Lower lobe of right lung (tissue), 2 donors: ENCODE measurements at regions not wholly inside any gene's neighbourhood (a gene's known extent, or its start where the extent isn't known, plus 50 kb on each side); places are given as distances from the start of the nearest gene placed in this dataset.

Experiments
- ATAC-seq, 2 donors: fragments of 200-7000 bp; cut with Tn5 transposase; one replicate each; pipeline ENCODE4 v1.9.1; 2020 to 2022; ENCODE audit warnings: mild to moderate bottlenecking in 2 of 2, moderate library complexity in 2 of 2
- DNase-seq: peaks from one replicate; pipeline ENCODE4 v3.0.0-alpha.2; 2020
- H3K27ac ChIP-seq: fragments of 200-600 bp; one replicate; pipeline ENCODE4 v1.8.0; 2022
- H3K27me3 ChIP-seq: fragments of 200-600 bp; one replicate; pipeline ENCODE4 v1.8.0; 2022; ENCODE audit warnings: low read depth
- H3K36me3 ChIP-seq: fragments of 200-600 bp; one replicate; pipeline ENCODE4 v1.8.0; 2022; ENCODE audit warnings: mild to moderate bottlenecking
- H3K4me1 ChIP-seq: fragments of 200-600 bp; one replicate; pipeline ENCODE4 v1.8.0; 2022
- H3K4me3 ChIP-seq: fragments of 200-600 bp; one replicate; pipeline ENCODE4 v1.8.0; 2022; ENCODE audit warnings: mild to moderate bottlenecking
- H3K9me3 ChIP-seq: fragments of 200-600 bp; one replicate; pipeline ENCODE4 v1.8.0; 2022
- CTCF ChIP-seq: fragments of 200-600 bp; IDR thresholded peaks from one replicate; pipeline ENCODE4 v1.8.0; 2022; ENCODE audit warnings: antibody characterized with exemption, mild to moderate bottlenecking
- intact Hi-C: fragments of 100-400 bp; cut with DNase I; formaldehyde crosslinking; loops from one replicate; pipeline ENCODE4 v1.11.0; 2022
- donor health status: DM: no; HTN: yes; CAD: no; lungs with severe emphysema.

- DNase-seq (no peak), ATAC-seq (no peak)
- H3K36me3 ChIP-seq: no peaks in the 10 kb centered on the region
- H3K4me1 ChIP-seq: no peaks in the 10 kb centered on the region
- intact Hi-C loops: no loop called here
- no peaks in the 10 kb centered on the region for H3K27me3 ChIP-seq
- no peak overlapping the region for H3K27ac ChIP-seq
- H3K4me3 ChIP-seq: no peak overlapping the region
- no peak for TF ChIP-seq CTCF
- H3K9me3 ChIP-seq: no peaks in the 10 kb centered on the region
Measured at GRCh38 chr10:43949351-43949750, 300.7 kb upstream of the ZNF32 start.

DNA sequence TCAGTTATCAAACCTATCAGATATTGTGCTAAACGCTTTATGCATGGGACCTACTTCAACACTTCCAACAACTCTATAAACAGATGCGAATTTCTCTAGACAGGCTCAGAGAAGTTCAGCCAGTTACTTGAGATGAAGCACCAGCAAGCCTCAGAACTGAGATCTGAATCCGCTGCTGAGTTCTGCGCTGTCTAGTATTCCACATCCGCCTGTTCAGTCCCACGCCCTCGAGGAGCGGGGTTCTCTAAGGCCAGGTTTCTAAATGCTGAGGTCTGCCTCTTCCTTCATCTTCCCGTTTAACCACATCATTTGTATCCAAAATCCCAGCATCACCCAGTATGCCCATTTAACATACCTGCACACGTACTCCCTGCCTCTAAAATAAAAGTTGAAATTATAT lies 297.8 kb upstream of the ZNF32 start:
- ATAC-seq (no peak), DNase-seq (no peak)
- Histone ChIP-seq H3K27me3 (no peaks in the 10 kb centered on the region), H3K4me3 (no peak overlapping the region), H3K4me1 (no peaks in the 10 kb centered on the region), H3K36me3 (no peaks in the 10 kb centered on the region), H3K9me3 (no peaks in the 10 kb centered on the region), H3K27ac (no peak overlapping the region)
- no peak for TF ChIP-seq CTCF
- intact Hi-C loops: no loop called here

DNA sequence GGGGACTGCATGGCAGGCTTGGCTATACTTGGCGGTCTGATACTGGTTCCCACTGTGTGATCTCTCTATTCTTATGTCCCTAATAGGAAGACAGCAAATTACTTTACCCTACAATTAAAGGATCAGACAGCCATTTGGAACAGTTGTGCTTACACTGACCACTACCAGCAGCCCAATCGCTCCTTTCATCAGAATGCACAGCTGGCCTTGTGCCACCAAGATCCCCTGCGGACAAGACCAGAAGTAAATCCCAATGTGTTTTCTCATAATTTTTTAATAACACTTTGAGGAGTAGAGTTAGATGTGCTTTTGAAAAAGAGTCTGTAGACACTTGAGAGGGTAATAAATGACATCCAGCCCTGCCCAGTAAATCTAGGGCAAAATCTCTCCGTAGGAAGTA lies 297.2 kb upstream of the ZNF32 start:
- no peak for TF ChIP-seq CTCF
- Histone ChIP-seq H3K4me1 (no peaks in the 10 kb centered on the region), H3K4me3 (no peak overlapping the region), H3K27ac (no peak overlapping the region), H3K9me3 (no peaks in the 10 kb centered on the region), H3K36me3 (no peaks in the 10 kb centered on the region), H3K27me3 (no peaks in the 10 kb centered on the region)
- DNase-seq: no peak
- intact Hi-C loops: no loop called here
- ATAC-seq: no peak

DNA sequence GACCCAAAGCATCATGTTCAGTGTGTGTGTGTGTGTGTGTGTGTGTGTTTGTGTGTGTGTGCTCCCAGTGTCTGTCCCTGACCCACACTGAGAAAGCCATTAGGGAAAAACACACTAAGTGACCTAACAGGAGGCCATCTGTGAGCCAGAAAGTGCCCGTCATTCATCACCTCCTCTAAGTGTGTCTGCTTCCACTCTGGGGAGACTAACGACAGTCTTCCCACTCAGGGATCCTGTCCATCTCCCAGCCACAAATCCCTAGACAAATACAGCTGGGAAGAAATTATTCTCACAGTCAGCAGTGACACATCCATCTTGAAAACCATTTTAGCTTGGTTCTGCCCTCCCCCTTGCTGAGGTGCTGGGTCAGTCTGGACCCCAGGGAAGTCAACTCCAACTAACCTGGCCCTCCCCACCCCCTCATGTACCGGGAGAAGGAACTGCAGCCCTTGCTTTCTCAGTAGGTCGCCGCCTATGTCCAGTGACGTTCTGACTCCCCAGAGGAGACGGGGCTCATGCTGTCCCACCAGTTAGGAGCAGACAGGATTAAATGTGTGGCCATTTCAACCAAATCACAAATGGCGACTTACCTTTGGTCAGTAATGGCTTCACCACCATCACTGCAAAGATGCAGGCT lies 296.5 kb upstream of the ZNF32 start:
- ATAC-seq (no peak), DNase-seq (no peak)
- TF ChIP-seq CTCF: no peak
- Histone ChIP-seq H3K27me3 (no peaks in the 10 kb centered on the region), H3K27ac (no peak overlapping the region), H3K9me3 (no peaks in the 10 kb centered on the region), H3K4me3 (no peak overlapping the region), H3K36me3 (no peaks in the 10 kb centered on the region), H3K4me1 (peaks cover 4% of the 10 kb centered on the region)
- intact Hi-C loops: no loop called here

- no peak overlapping the region for H3K27ac ChIP-seq
- no peaks in the 10 kb centered on the region for H3K9me3 ChIP-seq
- H3K4me1 ChIP-seq: peaks cover 4% of the 10 kb centered on the region
- H3K27me3 ChIP-seq: no peaks in the 10 kb centered on the region
- no peak overlapping the region for H3K4me3 ChIP-seq
- no peak for DNase-seq
- H3K36me3 ChIP-seq: no peaks in the 10 kb centered on the region
- ATAC-seq: no peak
- no peak for TF ChIP-seq CTCF
- intact Hi-C loops: no loop called here
Measured at GRCh38 chr10:43944381-43945093, 295.9 kb upstream of the ZNF32 start.
